ENCODE measurements at regions not wholly inside any gene's neighbourhood (a gene's known extent, or its start where the extent isn't known, plus 50 kb on each side); places are given as distances from the start of the nearest gene placed in this dataset.
"Not testable (repeated sequence)": the region's sequence is repeated elsewhere in the genome, so short reads cannot be mapped to it uniquely, and the experiment has no call there.

DNA sequence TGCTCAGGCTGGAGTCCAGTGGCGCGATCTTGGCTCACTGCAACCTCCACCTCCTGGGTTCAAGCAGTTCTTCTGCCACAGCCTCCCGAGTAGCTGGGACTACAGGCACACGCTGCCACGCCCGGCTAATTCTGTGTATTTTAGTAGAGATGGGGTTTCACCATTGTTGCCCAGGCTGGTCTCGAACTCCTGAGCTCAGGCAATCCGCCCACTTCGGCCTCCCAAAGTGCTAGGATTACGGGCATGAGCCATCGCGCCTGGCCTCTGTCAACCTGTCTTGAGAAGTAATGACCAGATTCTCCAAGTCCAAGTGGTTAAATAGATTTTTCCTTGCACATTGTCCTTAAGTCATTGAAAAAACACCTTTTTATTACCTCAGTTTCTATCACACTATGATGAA lies 283.7 kb downstream of the KCNJ2 start:
- TF ChIP-seq, protein P1, sequence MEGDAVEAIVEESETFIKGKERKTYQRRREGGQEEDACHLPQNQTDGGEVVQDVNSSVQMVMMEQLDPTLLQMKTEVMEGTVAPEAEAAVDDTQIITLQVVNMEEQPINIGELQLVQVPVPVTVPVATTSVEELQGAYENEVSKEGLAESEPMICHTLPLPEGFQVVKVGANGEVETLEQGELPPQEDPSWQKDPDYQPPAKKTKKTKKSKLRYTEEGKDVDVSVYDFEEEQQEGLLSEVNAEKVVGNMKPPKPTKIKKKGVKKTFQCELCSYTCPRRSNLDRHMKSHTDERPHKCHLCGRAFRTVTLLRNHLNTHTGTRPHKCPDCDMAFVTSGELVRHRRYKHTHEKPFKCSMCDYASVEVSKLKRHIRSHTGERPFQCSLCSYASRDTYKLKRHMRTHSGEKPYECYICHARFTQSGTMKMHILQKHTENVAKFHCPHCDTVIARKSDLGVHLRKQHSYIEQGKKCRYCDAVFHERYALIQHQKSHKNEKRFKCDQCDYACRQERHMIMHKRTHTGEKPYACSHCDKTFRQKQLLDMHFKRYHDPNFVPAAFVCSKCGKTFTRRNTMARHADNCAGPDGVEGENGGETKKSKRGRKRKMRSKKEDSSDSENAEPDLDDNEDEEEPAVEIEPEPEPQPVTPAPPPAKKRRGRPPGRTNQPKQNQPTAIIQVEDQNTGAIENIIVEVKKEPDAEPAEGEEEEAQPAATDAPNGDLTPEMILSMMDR (conservative IDR thresholded peaks at IDR 0.05 in 1 of 2, IDR thresholded peaks at IDR 0.05 in 1 of 2; ENCODE audit: extremely low read depth in 1 of 2, insufficient read depth in 1 of 2, low read depth in 1 of 2, low read length in 2 of 2), result not testable (repeated sequence)
- TF ChIP-seq EZH2 (IDR thresholded peaks at IDR 0.05; ENCODE audit: borderline replicate concordance, low read length), result not testable (repeated sequence)

All from mammary epithelial cell (primary cell).